ENCODE measurements at regions not wholly inside any gene's neighbourhood (a gene's known extent, or its start where the extent isn't known, plus 50 kb on each side); places are given as distances from the start of the nearest gene placed in this dataset.

- no peak for ATAC-seq (ENCODE audit: low read depth)
- TF ChIP-seq, protein P1, sequence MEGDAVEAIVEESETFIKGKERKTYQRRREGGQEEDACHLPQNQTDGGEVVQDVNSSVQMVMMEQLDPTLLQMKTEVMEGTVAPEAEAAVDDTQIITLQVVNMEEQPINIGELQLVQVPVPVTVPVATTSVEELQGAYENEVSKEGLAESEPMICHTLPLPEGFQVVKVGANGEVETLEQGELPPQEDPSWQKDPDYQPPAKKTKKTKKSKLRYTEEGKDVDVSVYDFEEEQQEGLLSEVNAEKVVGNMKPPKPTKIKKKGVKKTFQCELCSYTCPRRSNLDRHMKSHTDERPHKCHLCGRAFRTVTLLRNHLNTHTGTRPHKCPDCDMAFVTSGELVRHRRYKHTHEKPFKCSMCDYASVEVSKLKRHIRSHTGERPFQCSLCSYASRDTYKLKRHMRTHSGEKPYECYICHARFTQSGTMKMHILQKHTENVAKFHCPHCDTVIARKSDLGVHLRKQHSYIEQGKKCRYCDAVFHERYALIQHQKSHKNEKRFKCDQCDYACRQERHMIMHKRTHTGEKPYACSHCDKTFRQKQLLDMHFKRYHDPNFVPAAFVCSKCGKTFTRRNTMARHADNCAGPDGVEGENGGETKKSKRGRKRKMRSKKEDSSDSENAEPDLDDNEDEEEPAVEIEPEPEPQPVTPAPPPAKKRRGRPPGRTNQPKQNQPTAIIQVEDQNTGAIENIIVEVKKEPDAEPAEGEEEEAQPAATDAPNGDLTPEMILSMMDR (IDR thresholded peaks at IDR 0.05; ENCODE audit: poor library complexity, severe bottlenecking), result no peak
- no peak for DNase-seq (ENCODE audit: low spot score)
- H3K9me3 ChIP-seq (ENCODE audit: severe bottlenecking), result no peaks in the 10 kb centered on the region
- peak overlapping the region; percentile 78 for H3K27ac ChIP-seq (ENCODE audit: poor library complexity, severe bottlenecking)
- H3K36me3 ChIP-seq (ENCODE audit: low read depth), result no peaks in the 10 kb centered on the region
- no peaks in the 10 kb centered on the region for H3K27me3 ChIP-seq (ENCODE audit: insufficient read depth, poor library complexity, severe bottlenecking)
- H3K4me1 ChIP-seq (ENCODE audit: insufficient read depth, poor library complexity, severe bottlenecking), result peaks cover 18% of the 10 kb centered on the region
- no peak overlapping the region for H3K4me3 ChIP-seq (ENCODE audit: severe bottlenecking)
These were observed 130.0 kb downstream of the EHF start for GRCh38 chr11:34750692-34751405.

GRCh38 chr11:34749666-34750659 is 129.1 kb downstream of the EHF start:
- peaks cover 18% of the 10 kb centered on the region for H3K4me1 ChIP-seq (ENCODE audit: insufficient read depth, poor library complexity, severe bottlenecking)
- peak overlapping the region; percentile 78 for H3K27ac ChIP-seq (ENCODE audit: poor library complexity, severe bottlenecking)
- ATAC-seq (ENCODE audit: low read depth) (peak; percentile 98), DNase-seq (ENCODE audit: low spot score) (no peak)
- H3K9me3 ChIP-seq (ENCODE audit: severe bottlenecking), result no peaks in the 10 kb centered on the region
- no peaks in the 10 kb centered on the region for H3K36me3 ChIP-seq (ENCODE audit: low read depth)
- no peak overlapping the region for H3K4me3 ChIP-seq (ENCODE audit: severe bottlenecking)
- TF ChIP-seq, protein P1 (IDR thresholded peaks at IDR 0.05; ENCODE audit: poor library complexity, severe bottlenecking), result no peak
- no peaks in the 10 kb centered on the region for H3K27me3 ChIP-seq (ENCODE audit: insufficient read depth, poor library complexity, severe bottlenecking)

GRCh38 chr11:34748036-34748435 is 127.1 kb downstream of the EHF start:
- TF ChIP-seq, protein P1 (IDR thresholded peaks at IDR 0.05; ENCODE audit: poor library complexity, severe bottlenecking), result no peak
- no peaks in the 10 kb centered on the region for H3K27me3 ChIP-seq (ENCODE audit: insufficient read depth, poor library complexity, severe bottlenecking)
- H3K4me3 ChIP-seq (ENCODE audit: severe bottlenecking), result no peak overlapping the region
- DNase-seq (ENCODE audit: low spot score) (no peak), ATAC-seq (ENCODE audit: low read depth) (no peak)
- no peaks in the 10 kb centered on the region for H3K36me3 ChIP-seq (ENCODE audit: low read depth)
- H3K9me3 ChIP-seq (ENCODE audit: severe bottlenecking), result no peaks in the 10 kb centered on the region
- no peak overlapping the region for H3K27ac ChIP-seq (ENCODE audit: poor library complexity, severe bottlenecking)
- peaks cover 18% of the 10 kb centered on the region for H3K4me1 ChIP-seq (ENCODE audit: insufficient read depth, poor library complexity, severe bottlenecking)

DNA sequence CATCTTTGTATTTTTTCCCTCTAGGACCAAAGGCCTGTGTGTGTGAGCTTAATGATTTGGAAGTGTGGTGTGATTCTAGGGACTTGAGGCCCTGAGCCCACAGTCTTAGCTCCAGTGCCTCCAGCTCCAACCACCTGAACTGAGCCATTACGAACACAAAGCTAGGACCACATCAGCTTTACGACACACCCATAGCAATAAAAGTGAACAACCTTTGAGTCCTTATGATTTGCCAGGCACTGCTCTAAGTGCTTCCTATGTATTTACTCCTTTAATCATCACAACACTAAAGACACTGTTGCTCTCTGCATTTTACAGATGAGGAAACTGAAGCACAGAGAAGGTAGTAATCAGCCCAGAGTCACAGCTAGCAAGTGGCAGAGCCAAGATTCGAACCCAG is 126.4 kb downstream of the EHF start:
- Histone ChIP-seq H3K27ac (ENCODE audit: poor library complexity, severe bottlenecking) (no peak overlapping the region), H3K9me3 (ENCODE audit: severe bottlenecking) (no peaks in the 10 kb centered on the region), H3K27me3 (ENCODE audit: insufficient read depth, poor library complexity, severe bottlenecking) (no peaks in the 10 kb centered on the region), H3K4me1 (ENCODE audit: insufficient read depth, poor library complexity, severe bottlenecking) (peaks cover 18% of the 10 kb centered on the region), H3K36me3 (ENCODE audit: low read depth) (no peaks in the 10 kb centered on the region), H3K4me3 (ENCODE audit: severe bottlenecking) (no peak overlapping the region)
- TF ChIP-seq, protein P1 (IDR thresholded peaks at IDR 0.05; ENCODE audit: poor library complexity, severe bottlenecking), result no peak
- ATAC-seq (ENCODE audit: low read depth), result no peak
- no peak for DNase-seq (ENCODE audit: low spot score)
